K562 (cell line): ENCODE measurements at regions not wholly inside any gene's neighbourhood (a gene's known extent, or its start where the extent isn't known, plus 50 kb on each side); places are given as distances from the start of the nearest gene placed in this dataset.

Experiments
- CAMTA2 ChIP-seq: fragments of 250-450 bp; sonication (Bioruptor Pico); conservative IDR thresholded peaks from 2 replicates; pipeline ENCODE4 v1.5.1; 2022
- EZH2 ChIP-seq: IDR thresholded peaks from 2 replicates; pipeline ENCODE4 v1.6.1; 2012; ENCODE audit warnings: low read depth, mild to moderate bottlenecking, inconsistent platforms, low read length, borderline replicate concordance
- POLR2AphosphoS5 ChIP-seq: IDR thresholded peaks from 2 replicates; pipeline ENCODE4 v1.6.1; 2011; ENCODE audit warnings: mild to moderate bottlenecking, low read depth, low read length, moderate library complexity; ENCODE audit not compliant: control insufficient read depth, insufficient read depth
- POLR3A ChIP-seq: IDR thresholded peaks from 2 replicates; pipeline ENCODE4 v1.6.1; 2011; ENCODE audit warnings: borderline replicate concordance, mild to moderate bottlenecking, moderate library complexity; ENCODE audit not compliant: insufficient read length, insufficient read depth; ENCODE audit errors: extremely low read depth
- TF ChIP-seq, protein P1 (sequence below), 3 experiments: IDR thresholded peaks in 2 of 3; conservative IDR thresholded peaks in 1 of 3; 2 replicates each; pipeline ENCODE4 v1.5.1; 2011 to 2012; ENCODE audit warnings: low read length in 3 of 3, mild to moderate bottlenecking in 3 of 3, control low read depth in 2 of 3, improper control_type of control experiment in 1 of 3, inconsistent platforms in 1 of 3, low read depth in 1 of 3, mixed read lengths in 1 of 3, moderate library complexity in 1 of 3; ENCODE audit not compliant: insufficient read depth in 2 of 3
- TF ChIP-seq, protein P2 (sequence below), 2 experiments: fragments of 450-650 bp; formaldehyde crosslinking in 1 of 2; IDR thresholded peaks; 2 replicates each; pipeline versions ENCODE4 v1.4.0 to v1.6.1; 2014 to 2020; ENCODE audit warnings: mild to moderate bottlenecking in 2 of 2, borderline replicate concordance in 1 of 2, low read depth in 1 of 2
- TF ChIP-seq, protein P3 (sequence below): sonication (generic); formaldehyde crosslinking; IDR thresholded peaks from 2 replicates; pipeline ENCODE4 v1.8.1; 2023; ENCODE audit warnings: mild to moderate bottlenecking, missing genetic modification reagents

DNA sequence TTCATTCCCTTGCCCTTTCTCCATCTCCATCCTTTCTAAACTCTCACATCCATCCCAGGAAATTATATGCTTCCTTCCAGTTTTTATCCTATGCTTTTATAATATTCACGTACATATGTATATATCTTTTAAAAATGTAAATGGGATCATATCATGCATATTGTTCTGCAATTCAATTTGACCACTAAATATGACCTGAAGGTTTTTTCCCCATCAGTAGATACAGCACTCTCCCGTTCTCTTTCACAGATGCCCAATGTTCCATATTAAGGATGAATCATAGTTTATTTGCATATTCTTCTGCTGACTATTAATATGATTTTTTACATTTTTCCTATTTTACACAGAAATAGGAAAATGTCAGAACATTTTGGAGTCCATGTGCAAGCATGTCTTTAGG is 213.3 kb upstream of the PARD3B start:
- TF ChIP-seq EZH2 = no peak
- no peak for TF ChIP-seq CAMTA2
- TF ChIP-seq, protein P1, sequence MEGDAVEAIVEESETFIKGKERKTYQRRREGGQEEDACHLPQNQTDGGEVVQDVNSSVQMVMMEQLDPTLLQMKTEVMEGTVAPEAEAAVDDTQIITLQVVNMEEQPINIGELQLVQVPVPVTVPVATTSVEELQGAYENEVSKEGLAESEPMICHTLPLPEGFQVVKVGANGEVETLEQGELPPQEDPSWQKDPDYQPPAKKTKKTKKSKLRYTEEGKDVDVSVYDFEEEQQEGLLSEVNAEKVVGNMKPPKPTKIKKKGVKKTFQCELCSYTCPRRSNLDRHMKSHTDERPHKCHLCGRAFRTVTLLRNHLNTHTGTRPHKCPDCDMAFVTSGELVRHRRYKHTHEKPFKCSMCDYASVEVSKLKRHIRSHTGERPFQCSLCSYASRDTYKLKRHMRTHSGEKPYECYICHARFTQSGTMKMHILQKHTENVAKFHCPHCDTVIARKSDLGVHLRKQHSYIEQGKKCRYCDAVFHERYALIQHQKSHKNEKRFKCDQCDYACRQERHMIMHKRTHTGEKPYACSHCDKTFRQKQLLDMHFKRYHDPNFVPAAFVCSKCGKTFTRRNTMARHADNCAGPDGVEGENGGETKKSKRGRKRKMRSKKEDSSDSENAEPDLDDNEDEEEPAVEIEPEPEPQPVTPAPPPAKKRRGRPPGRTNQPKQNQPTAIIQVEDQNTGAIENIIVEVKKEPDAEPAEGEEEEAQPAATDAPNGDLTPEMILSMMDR (IDR thresholded peaks at IDR 0.05 in 2 of 3, conservative IDR thresholded peaks at IDR 0.05 in 1 of 3; ENCODE audit: insufficient read depth in 2 of 3, low read depth in 1 of 3, low read length in 3 of 3) = no peak
- TF ChIP-seq POLR3A = no peak
- TF ChIP-seq POLR2AphosphoS5 = no peak
- TF ChIP-seq, protein P2, sequence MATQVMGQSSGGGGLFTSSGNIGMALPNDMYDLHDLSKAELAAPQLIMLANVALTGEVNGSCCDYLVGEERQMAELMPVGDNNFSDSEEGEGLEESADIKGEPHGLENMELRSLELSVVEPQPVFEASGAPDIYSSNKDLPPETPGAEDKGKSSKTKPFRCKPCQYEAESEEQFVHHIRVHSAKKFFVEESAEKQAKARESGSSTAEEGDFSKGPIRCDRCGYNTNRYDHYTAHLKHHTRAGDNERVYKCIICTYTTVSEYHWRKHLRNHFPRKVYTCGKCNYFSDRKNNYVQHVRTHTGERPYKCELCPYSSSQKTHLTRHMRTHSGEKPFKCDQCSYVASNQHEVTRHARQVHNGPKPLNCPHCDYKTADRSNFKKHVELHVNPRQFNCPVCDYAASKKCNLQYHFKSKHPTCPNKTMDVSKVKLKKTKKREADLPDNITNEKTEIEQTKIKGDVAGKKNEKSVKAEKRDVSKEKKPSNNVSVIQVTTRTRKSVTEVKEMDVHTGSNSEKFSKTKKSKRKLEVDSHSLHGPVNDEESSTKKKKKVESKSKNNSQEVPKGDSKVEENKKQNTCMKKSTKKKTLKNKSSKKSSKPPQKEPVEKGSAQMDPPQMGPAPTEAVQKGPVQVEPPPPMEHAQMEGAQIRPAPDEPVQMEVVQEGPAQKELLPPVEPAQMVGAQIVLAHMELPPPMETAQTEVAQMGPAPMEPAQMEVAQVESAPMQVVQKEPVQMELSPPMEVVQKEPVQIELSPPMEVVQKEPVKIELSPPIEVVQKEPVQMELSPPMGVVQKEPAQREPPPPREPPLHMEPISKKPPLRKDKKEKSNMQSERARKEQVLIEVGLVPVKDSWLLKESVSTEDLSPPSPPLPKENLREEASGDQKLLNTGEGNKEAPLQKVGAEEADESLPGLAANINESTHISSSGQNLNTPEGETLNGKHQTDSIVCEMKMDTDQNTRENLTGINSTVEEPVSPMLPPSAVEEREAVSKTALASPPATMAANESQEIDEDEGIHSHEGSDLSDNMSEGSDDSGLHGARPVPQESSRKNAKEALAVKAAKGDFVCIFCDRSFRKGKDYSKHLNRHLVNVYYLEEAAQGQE (IDR thresholded peaks at IDR 0.05; ENCODE audit: borderline replicate concordance) = no peak
- TF ChIP-seq, protein P2 (CRISPR knock-in tag; IDR thresholded peaks at IDR 0.05; ENCODE audit: low read depth) = no peak
- TF ChIP-seq, protein P3, sequence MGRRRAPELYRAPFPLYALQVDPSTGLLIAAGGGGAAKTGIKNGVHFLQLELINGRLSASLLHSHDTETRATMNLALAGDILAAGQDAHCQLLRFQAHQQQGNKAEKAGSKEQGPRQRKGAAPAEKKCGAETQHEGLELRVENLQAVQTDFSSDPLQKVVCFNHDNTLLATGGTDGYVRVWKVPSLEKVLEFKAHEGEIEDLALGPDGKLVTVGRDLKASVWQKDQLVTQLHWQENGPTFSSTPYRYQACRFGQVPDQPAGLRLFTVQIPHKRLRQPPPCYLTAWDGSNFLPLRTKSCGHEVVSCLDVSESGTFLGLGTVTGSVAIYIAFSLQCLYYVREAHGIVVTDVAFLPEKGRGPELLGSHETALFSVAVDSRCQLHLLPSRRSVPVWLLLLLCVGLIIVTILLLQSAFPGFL = no peak
